K562 (cell line): ENCODE measurements at regions not wholly inside any gene's neighbourhood (a gene's known extent, or its start where the extent isn't known, plus 50 kb on each side); places are given as distances from the start of the nearest gene placed in this dataset.

Experiments
- ATAC-seq: fragments of 200-7000 bp; cut with Tn5 transposase; 3 replicates; pipeline ENCODE4 v1.9.1; 2020; ENCODE audit warnings: moderate library complexity
- BruUV-seq: library from RNA; stranded (reverse); fragments of 400-500 nt; replicated peaks from 2 replicates; lab custom pipeline; 2021; lab: Mats Ljungman, UMichigan
- CTCF ChIA-PET: fragments of 300-600 bp; formaldehyde crosslinking; extraction: SDS; loops from one replicate; lab custom pipeline; 2021; ENCODE audit warnings: low intra/inter-chr PET ratio; lab: Yijun Ruan, JAX
- POLR2A ChIA-PET: fragments of 300-600, 350-650 bp; sonication (Branson Sonifier 250); formaldehyde crosslinking; extraction: SDS; loops from one replicate; lab custom pipeline; 2021; ENCODE audit warnings: antibody characterized with exemption, inconsistent platforms; lab: Yijun Ruan, JAX
- DNase-seq, 4 experiments: peaks; one replicate each; pipeline versions ENCODE4 v3.0.0 to v3.0.0-alpha.2; 2011 to 2018; ENCODE audit warnings: low spot score in 3 of 4, mixed read lengths in 3 of 4; ENCODE audit errors: extremely low read depth in 1 of 4
- FAIRE-seq: peaks from 2 replicates; lab custom pipeline; 2011; peaks lifted over from hg19 to GRCh38; lab: Jason Lieb, UNC
- H2AFZ ChIP-seq: 2 replicates; pipeline ENCODE4 v1.6.0; 2011; ENCODE audit warnings: low read depth, low read length, control low read depth, inconsistent platforms
- H3K27ac ChIP-seq: fragments of 200-600 bp; 3 replicates; pipeline ENCODE4 v1.8.0; 2011; ENCODE audit warnings: low read depth, mild to moderate bottlenecking, control low read depth, inconsistent platforms, low read length, moderate library complexity, mixed read lengths; ENCODE audit errors: extremely low read depth
- H3K27me3 ChIP-seq, 2 experiments: fragments of 300-600 bp in 1 of 2; 2 replicates in 1 of 2; 3 replicates in 1 of 2; pipeline versions ENCODE4 v1.6.0 to v1.8.0; 2011; ENCODE audit warnings: inconsistent platforms in 2 of 2, low read length in 2 of 2, mild to moderate bottlenecking in 1 of 2, mixed read lengths in 1 of 2, moderate library complexity in 1 of 2; ENCODE audit not compliant: control insufficient read depth in 2 of 2, insufficient read depth in 2 of 2
- H3K36me3 ChIP-seq: fragments of 300-600 bp; 3 replicates; pipeline ENCODE4 v1.8.0; 2011; ENCODE audit warnings: mild to moderate bottlenecking, low read length, inconsistent platforms; ENCODE audit not compliant: control insufficient read depth, insufficient read depth
- H3K4me1 ChIP-seq, 2 experiments: fragments of 200-600 bp in 1 of 2; replicated peaks in 1 of 2; 2 replicates in 1 of 2; 3 replicates in 1 of 2; pipeline versions ENCODE4 v1.5.1 to v1.8.0; 2011; ENCODE audit warnings: inconsistent platforms in 2 of 2, low read length in 2 of 2, mild to moderate bottlenecking in 1 of 2, mixed read lengths in 1 of 2, moderate library complexity in 1 of 2; ENCODE audit not compliant: control insufficient read depth in 2 of 2, insufficient read depth in 2 of 2
- H3K4me2 ChIP-seq: 2 replicates; pipeline ENCODE4 v1.6.1; 2011; ENCODE audit warnings: low read length, control low read depth, inconsistent platforms, mixed read lengths; ENCODE audit not compliant: insufficient read depth
- H3K4me3 ChIP-seq: fragments of 200-600 bp; sonication (generic), shearing (Covaris generic); 2 replicates; pipeline ENCODE4 v1.5.1; 2016; ENCODE audit warnings: control low read depth, inconsistent platforms
- H3K79me2 ChIP-seq: fragments of 200-600 bp; 3 replicates; pipeline ENCODE4 v1.8.0; 2011; ENCODE audit warnings: low read length, inconsistent platforms; ENCODE audit not compliant: control insufficient read depth, insufficient read depth
- H3K9ac ChIP-seq, 2 experiments: 2 replicates each; pipeline versions ENCODE4 v1.6.0 to v1.6.1; 2011; ENCODE audit warnings: low read depth in 2 of 2, low read length in 2 of 2, control low read depth in 1 of 2, inconsistent platforms in 1 of 2, mild to moderate bottlenecking in 1 of 2, mixed read lengths in 1 of 2; ENCODE audit not compliant: insufficient read depth in 1 of 2
- H3K9me1 ChIP-seq: one replicate; pipeline ENCODE4 v1.6.0; 2011; ENCODE audit warnings: inconsistent platforms, mild to moderate bottlenecking, low read length, moderate library complexity; ENCODE audit not compliant: control insufficient read depth, insufficient read depth
- H3K9me3 ChIP-seq: replicated peaks from 2 replicates; pipeline ENCODE4 v1.5.1; 2011; ENCODE audit warnings: low read depth, low read length, inconsistent platforms; ENCODE audit not compliant: control insufficient read depth, insufficient read depth
- H4K20me1 ChIP-seq: replicated peaks from 2 replicates; pipeline ENCODE4 v1.6.1; 2011; ENCODE audit warnings: low read length, inconsistent platforms, mixed read lengths; ENCODE audit not compliant: control insufficient read depth, insufficient read depth
- CHD4 ChIP-seq: fragments of 200-600 bp; sonication (generic); IDR thresholded peaks from 3 replicates; pipeline ENCODE4 v1.6.1; 2012; ENCODE audit warnings: low read depth, mild to moderate bottlenecking, mixed read lengths, low read length, inconsistent platforms; ENCODE audit not compliant: insufficient read depth, insufficient replicate concordance, poor library complexity, severe bottlenecking
- FOXP4 ChIP-seq: sonication (generic); formaldehyde crosslinking; IDR thresholded peaks from 2 replicates; pipeline ENCODE4 v1.8.0; 2022; ENCODE audit warnings: mild to moderate bottlenecking, missing genetic modification reagents, borderline replicate concordance
- MEF2A ChIP-seq: IDR thresholded peaks from 2 replicates; pipeline ENCODE4 v1.6.1; 2011; ENCODE audit warnings: low read depth, mild to moderate bottlenecking, low read length, moderate library complexity; ENCODE audit not compliant: control insufficient read depth
- SIN3B ChIP-seq: fragments of 450-650 bp; IDR thresholded peaks from 2 replicates; pipeline ENCODE4 v1.6.1; 2017; ENCODE audit warnings: low read depth, mild to moderate bottlenecking, moderate library complexity
- SRSF3 ChIP-seq: fragments of 200-400 bp; formaldehyde crosslinking; IDR thresholded peaks from 2 replicates; pipeline ENCODE4 v1.6.1; 2016; ENCODE audit warnings: mild to moderate bottlenecking, low read length, moderate library complexity; ENCODE audit not compliant: insufficient read depth
- TAF15 ChIP-seq: fragments of 200-400 bp; formaldehyde crosslinking; IDR thresholded peaks from 2 replicates; pipeline ENCODE4 v1.6.1; 2017; ENCODE audit warnings: mild to moderate bottlenecking, low read depth, low read length, moderate library complexity
- XRCC5 ChIP-seq: fragments of 200-400 bp; formaldehyde crosslinking; IDR thresholded peaks from 2 replicates; pipeline ENCODE4 v1.6.1; 2017; ENCODE audit warnings: low read depth, mild to moderate bottlenecking, low read length
- WGBS: fragments of 100-300 bp; shearing (Covaris generic); methylation state at CpG from one replicate; pipeline ENCODE4 v1.1.6; 2016; ENCODE audit warnings: low coverage, mixed read lengths; ENCODE audit not compliant: insufficient coverage; ENCODE audit errors: missing lambda C conversion rate; 5-methylcytosine and 5-hydroxymethylcytosine counted together
- in situ Hi-C: fragments of 300-500 bp; cut with MboI; formaldehyde crosslinking; loops from 4 replicates; pipeline ENCODE4 v1.15.0; 2018; ENCODE audit warnings: inconsistent platforms, mixed read lengths
- intact Hi-C: fragments of 100-400 bp; cut with micrococcal nuclease; formaldehyde crosslinking; loops from 2 replicates; pipeline ENCODE4 v1.14.2; 2022
- TF ChIP-seq, protein P1 (sequence below): fragments of 250-450 bp; sonication (Bioruptor Pico); IDR thresholded peaks from 2 replicates; pipeline ENCODE4 v1.8.0; 2021; ENCODE audit warnings: borderline replicate concordance, mild to moderate bottlenecking, moderate library complexity; ENCODE audit not compliant: poor library complexity, severe bottlenecking

DNA sequence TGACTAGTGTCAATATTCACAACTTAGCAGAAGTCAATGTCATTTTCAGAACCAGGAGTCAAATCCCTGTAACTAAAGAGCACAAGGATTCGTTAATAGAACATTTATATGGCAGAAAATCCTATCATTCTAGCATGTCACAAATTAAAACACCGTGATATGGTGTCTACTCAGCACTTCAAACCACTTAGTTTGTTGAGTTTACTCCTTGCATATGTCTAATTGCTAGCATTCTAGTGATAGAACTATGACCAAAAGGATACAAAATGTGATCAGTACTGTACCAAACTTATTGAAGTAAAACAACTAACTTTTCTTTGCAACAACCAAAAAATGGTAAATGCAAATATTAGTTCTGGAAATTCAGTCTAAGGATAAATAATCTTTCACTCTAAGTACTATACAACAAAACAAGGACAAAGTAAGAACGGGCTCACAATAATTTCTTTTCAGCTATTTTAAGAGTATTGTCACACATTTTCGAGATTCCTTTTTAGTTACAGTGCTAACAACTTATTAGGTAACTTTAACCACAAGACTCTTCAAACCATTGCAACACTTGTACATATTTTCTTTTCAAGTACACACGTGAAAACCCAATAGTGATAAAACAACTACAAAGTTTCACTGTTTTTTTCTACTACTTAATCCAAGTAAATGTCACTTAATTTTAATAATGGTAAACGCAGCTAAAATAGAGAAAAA, 845.2 kb upstream of the CDH10 start:
- H3K9me3 ChIP-seq: no peaks in the 10 kb centered on the region
- H3K27ac ChIP-seq: no peak overlapping the region
- H3K36me3 ChIP-seq: no peaks in the 10 kb centered on the region
- H4K20me1 ChIP-seq: no peaks in the 10 kb centered on the region
- no peak overlapping the region for H3K4me3 ChIP-seq
- ChIA-PET POLR2A (no interaction called here), CTCF (no interaction called here)
- TF ChIP-seq, protein P1, sequence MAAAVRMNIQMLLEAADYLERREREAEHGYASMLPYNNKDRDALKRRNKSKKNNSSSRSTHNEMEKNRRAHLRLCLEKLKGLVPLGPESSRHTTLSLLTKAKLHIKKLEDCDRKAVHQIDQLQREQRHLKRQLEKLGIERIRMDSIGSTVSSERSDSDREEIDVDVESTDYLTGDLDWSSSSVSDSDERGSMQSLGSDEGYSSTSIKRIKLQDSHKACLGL (CRISPR knock-in tag): no peak
- TF ChIP-seq FOXP4: no peak
- no peak for TF ChIP-seq SIN3B
- TF ChIP-seq SRSF3: no peak
- TF ChIP-seq TAF15: no peak
- TF ChIP-seq MEF2A: no peak
- TF ChIP-seq XRCC5: no peak
- TF ChIP-seq CHD4: no peak
- FAIRE-seq (no peak), DNase-seq (no peak), ATAC-seq (no peak)
- no peaks in the 10 kb centered on the region for H3K27me3 ChIP-seq
- intact Hi-C loops (no loop called here), in situ Hi-C loops (no loop called here)
- H2AFZ ChIP-seq: no peak overlapping the region
- BruUV-seq: no TSS peak
- H3K4me2 ChIP-seq: no peak overlapping the region
- H3K79me2 ChIP-seq: no peaks in the 10 kb centered on the region
- H3K9ac ChIP-seq: no peak overlapping the region
- H3K9me1 ChIP-seq: no peaks in the 10 kb centered on the region
- no peaks in the 10 kb centered on the region for H3K4me1 ChIP-seq
- WGBS: 0% methylated on average over 6 of the region's 6 CpGs
